OCI-LY1 (cell line): ENCODE measurements at regions not wholly inside any gene's neighbourhood (a gene's known extent, or its start where the extent isn't known, plus 50 kb on each side); places are given as distances from the start of the nearest gene placed in this dataset.
"Not testable (repeated sequence)": the region's sequence is repeated elsewhere in the genome, so short reads cannot be mapped to it uniquely, and the experiment has no call there.

Experiments
- H2AFZ ChIP-seq: fragments of 200-600 bp; sonication (generic), shearing (Covaris generic); 2 replicates; pipeline ENCODE4 v1.6.0; 2014; ENCODE audit warnings: antibody characterized with exemption, mild to moderate bottlenecking, low read length
- H3F3A ChIP-seq: fragments of 200-600 bp; sonication (generic), shearing (Covaris generic); 2 replicates; pipeline ENCODE4 v1.6.0; 2014; ENCODE audit warnings: mild to moderate bottlenecking, antibody characterized with exemption, low read length, moderate library complexity; ENCODE audit not compliant: insufficient read depth
- H3K27ac ChIP-seq: fragments of 200-600 bp; sonication (generic); 2 replicates; pipeline ENCODE4 v1.5.1; 2014; ENCODE audit warnings: low read length, mixed run types, mild to moderate bottlenecking, low read depth; ENCODE audit not compliant: poor library complexity, severe bottlenecking
- H3K27me3 ChIP-seq: fragments of 200-600 bp; sonication (generic); 2 replicates; pipeline ENCODE4 v1.6.0; 2014; ENCODE audit warnings: antibody characterized with exemption, mild to moderate bottlenecking, low read length, moderate library complexity; ENCODE audit not compliant: insufficient read depth
- H3K36me3 ChIP-seq: fragments of 200-600 bp; sonication (generic); 2 replicates; pipeline ENCODE4 v1.6.1; 2014; ENCODE audit warnings: mild to moderate bottlenecking, antibody characterized with exemption, low read length, moderate library complexity, mixed read lengths; ENCODE audit not compliant: insufficient read depth
- H3K4me1 ChIP-seq: fragments of 200-600 bp; sonication (generic); 2 replicates; pipeline ENCODE4 v1.5.1; 2014; ENCODE audit warnings: mild to moderate bottlenecking, low read length, moderate library complexity; ENCODE audit not compliant: insufficient read depth, severe bottlenecking
- H3K4me2 ChIP-seq: fragments of 200-600 bp; sonication (generic), shearing (Covaris generic); 2 replicates; pipeline ENCODE4 v1.6.1; 2014; ENCODE audit warnings: low read length
- H3K4me3 ChIP-seq: fragments of 200-600 bp; sonication (generic); 2 replicates; pipeline ENCODE4 v1.5.1; 2014; ENCODE audit warnings: low read length, low read depth, mild to moderate bottlenecking, mixed read lengths; ENCODE audit not compliant: poor library complexity, severe bottlenecking
- H3K79me2 ChIP-seq: fragments of 200-600 bp; shearing (Covaris generic); 2 replicates; pipeline ENCODE4 v1.6.1; 2016; ENCODE audit warnings: mixed run types, low read length, mixed read lengths; ENCODE audit not compliant: insufficient read depth
- H3K9ac ChIP-seq: fragments of 200-600 bp; sonication (generic), shearing (Covaris generic); 2 replicates; pipeline ENCODE4 v1.6.1; 2014; ENCODE audit warnings: mild to moderate bottlenecking, low read length, mixed read lengths
- H3K9me2 ChIP-seq: fragments of 200-600 bp; sonication (generic), shearing (Covaris generic); 2 replicates; pipeline ENCODE4 v1.6.1; 2014; ENCODE audit warnings: low read depth, mild to moderate bottlenecking, low read length, mixed read lengths
- H3K9me3 ChIP-seq: fragments of 200-600 bp; shearing (Covaris generic); 2 replicates; pipeline ENCODE4 v1.6.1; 2014; ENCODE audit warnings: low read length, mixed read lengths
- H4K20me1 ChIP-seq: fragments of 200-600 bp; sonication (generic), shearing (Covaris generic); 2 replicates; pipeline ENCODE4 v1.6.0; 2016; ENCODE audit warnings: mild to moderate bottlenecking, low read length; ENCODE audit not compliant: insufficient read depth
- EZH2 ChIP-seq: fragments of 200-600 bp; sonication (generic), shearing (Covaris generic); IDR thresholded peaks from 2 replicates; pipeline ENCODE4 v1.8.0; 2017; ENCODE audit warnings: borderline replicate concordance, mixed run types, mild to moderate bottlenecking, antibody characterized with exemption, low read length, moderate library complexity, mixed read lengths
- TF ChIP-seq, protein P1 (sequence below): fragments of 200-600 bp; sonication (generic), shearing (Covaris generic); IDR thresholded peaks from 2 replicates; pipeline ENCODE4 v1.5.1; 2017; ENCODE audit warnings: mild to moderate bottlenecking, antibody characterized with exemption, low read length, moderate library complexity, mixed read lengths

DNA sequence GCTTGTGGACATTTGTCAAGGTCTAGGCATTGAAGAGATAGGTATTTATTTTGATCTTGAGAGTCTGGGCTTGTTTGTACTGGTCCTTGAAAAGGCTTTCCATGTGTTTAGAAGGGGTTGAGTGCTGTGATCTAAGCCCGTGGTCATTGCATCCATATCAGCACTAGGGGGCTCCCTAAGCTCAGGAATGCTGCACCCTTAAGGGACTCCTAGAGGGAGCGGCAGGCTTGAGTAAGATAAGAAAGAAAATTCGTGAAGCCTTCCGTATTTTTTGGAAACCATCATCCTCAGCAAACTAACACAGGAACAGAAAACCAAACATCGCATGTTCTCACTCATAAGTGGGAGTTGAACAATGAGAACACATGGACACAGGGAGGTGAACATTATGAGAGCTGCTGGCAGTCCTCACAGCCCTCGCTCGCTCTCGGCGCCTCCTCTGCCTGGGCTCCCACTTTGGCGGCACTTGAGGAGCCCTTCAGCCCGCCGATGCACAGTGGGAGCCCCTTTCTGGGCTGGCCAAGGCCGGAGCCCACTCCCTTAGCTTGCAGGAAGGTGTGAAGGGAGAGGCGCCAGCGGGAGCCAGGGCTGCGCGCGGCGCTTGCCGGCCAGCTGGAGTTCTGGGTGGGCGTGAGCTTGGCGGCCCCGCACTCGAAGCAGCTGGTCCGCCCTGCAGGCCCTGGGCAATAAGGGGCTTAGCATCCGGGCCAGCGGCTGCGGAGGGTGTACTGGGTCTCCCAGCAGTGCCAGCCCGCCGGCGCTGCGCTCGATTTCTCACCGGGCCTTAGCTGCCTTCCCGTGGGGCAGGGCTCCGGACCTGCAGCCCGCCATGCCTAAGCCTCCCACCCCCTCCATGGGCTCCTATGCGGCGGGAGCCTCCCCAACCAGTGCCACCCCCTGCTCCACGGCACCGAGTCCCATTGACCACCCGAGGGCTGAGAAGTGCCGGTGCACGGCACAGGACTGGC, 201.2 kb upstream of the PCDH18 start:
- not testable (repeated sequence) for H3F3A ChIP-seq, H3K4me3 ChIP-seq, H3K4me1 ChIP-seq, H3K4me2 ChIP-seq, H3K36me3 ChIP-seq, H3K27ac ChIP-seq, H3K9me3 ChIP-seq, H3K9ac ChIP-seq, H4K20me1 ChIP-seq, H3K27me3 ChIP-seq, H2AFZ ChIP-seq, H3K79me2 ChIP-seq, H3K9me2 ChIP-seq
- TF ChIP-seq, protein P1, sequence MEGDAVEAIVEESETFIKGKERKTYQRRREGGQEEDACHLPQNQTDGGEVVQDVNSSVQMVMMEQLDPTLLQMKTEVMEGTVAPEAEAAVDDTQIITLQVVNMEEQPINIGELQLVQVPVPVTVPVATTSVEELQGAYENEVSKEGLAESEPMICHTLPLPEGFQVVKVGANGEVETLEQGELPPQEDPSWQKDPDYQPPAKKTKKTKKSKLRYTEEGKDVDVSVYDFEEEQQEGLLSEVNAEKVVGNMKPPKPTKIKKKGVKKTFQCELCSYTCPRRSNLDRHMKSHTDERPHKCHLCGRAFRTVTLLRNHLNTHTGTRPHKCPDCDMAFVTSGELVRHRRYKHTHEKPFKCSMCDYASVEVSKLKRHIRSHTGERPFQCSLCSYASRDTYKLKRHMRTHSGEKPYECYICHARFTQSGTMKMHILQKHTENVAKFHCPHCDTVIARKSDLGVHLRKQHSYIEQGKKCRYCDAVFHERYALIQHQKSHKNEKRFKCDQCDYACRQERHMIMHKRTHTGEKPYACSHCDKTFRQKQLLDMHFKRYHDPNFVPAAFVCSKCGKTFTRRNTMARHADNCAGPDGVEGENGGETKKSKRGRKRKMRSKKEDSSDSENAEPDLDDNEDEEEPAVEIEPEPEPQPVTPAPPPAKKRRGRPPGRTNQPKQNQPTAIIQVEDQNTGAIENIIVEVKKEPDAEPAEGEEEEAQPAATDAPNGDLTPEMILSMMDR, result peak; percentile 68

DNA sequence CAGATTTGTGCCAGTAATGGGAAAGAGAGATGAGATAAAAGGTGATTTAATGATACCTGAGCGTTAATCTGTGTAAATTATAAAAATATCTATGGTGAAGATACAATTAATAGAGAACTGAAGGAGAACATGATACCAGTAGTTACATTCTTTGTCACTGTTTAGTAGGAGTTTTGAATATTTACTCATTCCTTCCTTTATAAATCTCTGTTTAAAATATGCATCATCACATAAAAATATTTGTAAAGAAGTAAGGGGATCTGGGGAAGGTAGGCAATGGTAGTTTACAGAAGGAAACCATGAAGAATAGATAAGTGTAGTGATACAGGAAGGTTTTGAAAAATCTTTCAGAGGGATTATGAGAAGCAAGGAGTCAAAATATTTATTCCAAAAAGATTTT, 190.6 kb upstream of the PCDH18 start:
- H3K4me2 ChIP-seq, result no peak overlapping the region
- H3K79me2 ChIP-seq, result no peaks in the 10 kb centered on the region
- TF ChIP-seq, protein P1, result no peak
- no peak for TF ChIP-seq EZH2

DNA sequence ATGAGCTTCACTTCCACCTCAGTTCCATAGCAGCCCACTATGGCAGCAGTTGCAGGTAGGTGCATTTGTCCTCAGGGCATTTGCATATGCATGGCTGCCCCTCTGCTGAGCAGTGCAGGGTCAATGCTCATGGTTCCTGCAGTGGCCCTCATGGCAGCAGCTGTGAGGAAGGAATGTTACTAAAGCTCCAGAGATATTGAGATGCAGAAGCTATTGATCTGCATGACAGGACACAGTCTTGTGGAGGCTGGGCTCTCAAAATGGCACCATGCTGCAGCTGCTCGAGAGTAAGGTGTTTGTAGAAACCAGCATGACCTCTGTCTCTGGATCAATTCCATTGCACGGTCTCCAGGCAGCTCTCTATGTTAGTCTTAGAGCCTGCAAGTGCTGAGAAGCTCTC, 179.2 kb upstream of the PCDH18 start:
- Histone ChIP-seq H3K4me2 (no peak overlapping the region), H3K27me3 (no peaks in the 10 kb centered on the region), H3K9ac (no peak overlapping the region), H3K36me3 (no peaks in the 10 kb centered on the region), H3K9me3 (no peaks in the 10 kb centered on the region), H3K4me1 (no peaks in the 10 kb centered on the region), H3K27ac (no peak overlapping the region), H2AFZ (no peak overlapping the region), H3K9me2 (no peaks in the 10 kb centered on the region; the same call in 1 of the 2 replicates), H4K20me1 (no peaks in the 10 kb centered on the region), H3F3A (no peaks in the 10 kb centered on the region), H3K4me3 (no peak overlapping the region), H3K79me2 (no peaks in the 10 kb centered on the region)
- TF ChIP-seq, protein P1, result no peak
- TF ChIP-seq EZH2, result no peak

More for the DNA sequence above, 190.6 kb upstream of the PCDH18 start:
- H3K27me3 ChIP-seq, result no peaks in the 10 kb centered on the region
- H3K36me3 ChIP-seq, result no peaks in the 10 kb centered on the region
- H4K20me1 ChIP-seq, result no peaks in the 10 kb centered on the region
- H3F3A ChIP-seq, result no peaks in the 10 kb centered on the region
- H3K9me2 ChIP-seq, result no peaks in the 10 kb centered on the region
- H3K27ac ChIP-seq, result no peak overlapping the region
- no peaks in the 10 kb centered on the region for H3K4me1 ChIP-seq
- H2AFZ ChIP-seq, result no peak overlapping the region
- no peak overlapping the region for H3K4me3 ChIP-seq
- no peaks in the 10 kb centered on the region for H3K9me3 ChIP-seq
- no peak overlapping the region for H3K9ac ChIP-seq
